Inferior parietal cortex (tissue), 1 donor: ENCODE measurements at regions not wholly inside any gene's neighbourhood (a gene's known extent, or its start where the extent isn't known, plus 50 kb on each side); places are given as distances from the start of the nearest gene placed in this dataset.
"Not testable (repeated sequence)": the region's sequence is repeated elsewhere in the genome, so short reads cannot be mapped to it uniquely, and the experiment has no call there.

Source experiments
- DNase-seq: peaks from one replicate; pipeline ENCODE4 v3.0.0-alpha.2; 2016; ENCODE audit errors: extremely low spot score

GRCh38 chr6:48613231-48613949 lies 502.4 kb upstream of the PTCHD4 start:
- DNase-seq, result peak; percentile 8

GRCh38 chr6:48611332-48611731 lies 500.3 kb upstream of the PTCHD4 start:
- no peak for DNase-seq

DNA sequence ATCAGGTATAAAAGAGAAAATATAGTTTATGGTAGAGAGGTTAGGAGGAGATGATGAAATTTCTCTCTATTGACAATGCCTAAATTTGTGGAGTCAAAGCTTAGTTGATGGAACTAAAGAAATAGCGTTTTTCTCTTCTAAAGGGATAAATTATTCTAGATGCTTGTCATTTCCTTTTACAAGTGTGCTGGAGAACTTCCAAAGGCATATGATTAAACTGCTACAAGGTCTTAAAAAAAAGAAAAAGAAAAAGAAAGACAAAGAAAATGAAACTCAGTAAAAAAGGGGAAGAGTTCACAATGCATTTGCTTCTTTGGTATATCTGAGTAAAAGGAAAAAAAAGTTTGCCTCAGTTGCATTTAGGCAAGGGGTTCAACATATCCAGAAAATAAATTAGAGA lies 499.8 kb upstream of the PTCHD4 start:
- DNase-seq, result no peak

GRCh38 chr6:48606618-48607017 lies 495.6 kb upstream of the PTCHD4 start:
- no peak for DNase-seq

- no peak for DNase-seq
Observed at GRCh38 chr6:48597951-48598350, 487.0 kb upstream of the PTCHD4 start.

- DNase-seq, result no peak
Observed at GRCh38 chr6:48596830-48597229, 485.8 kb upstream of the PTCHD4 start.

DNA sequence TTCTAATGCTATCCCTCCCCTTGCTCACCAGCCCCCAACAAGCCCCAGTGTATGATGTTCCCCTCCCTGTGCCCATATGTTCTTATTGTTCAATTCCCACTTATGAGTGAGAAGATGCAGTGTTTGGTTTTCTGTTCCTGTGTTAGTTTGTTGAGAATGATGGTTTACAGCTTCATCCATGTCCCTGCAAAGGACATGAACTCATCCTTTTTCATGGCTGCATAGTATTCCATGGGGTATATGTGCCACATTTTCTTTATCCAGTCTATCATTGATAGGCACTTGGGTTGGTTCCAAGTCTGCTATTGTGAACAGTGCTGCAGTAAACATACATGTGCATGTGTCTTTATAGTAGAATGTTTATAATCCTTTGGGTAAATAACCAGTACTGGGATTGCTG lies 480.2 kb upstream of the PTCHD4 start:
- DNase-seq, result not testable (repeated sequence)

DNA sequence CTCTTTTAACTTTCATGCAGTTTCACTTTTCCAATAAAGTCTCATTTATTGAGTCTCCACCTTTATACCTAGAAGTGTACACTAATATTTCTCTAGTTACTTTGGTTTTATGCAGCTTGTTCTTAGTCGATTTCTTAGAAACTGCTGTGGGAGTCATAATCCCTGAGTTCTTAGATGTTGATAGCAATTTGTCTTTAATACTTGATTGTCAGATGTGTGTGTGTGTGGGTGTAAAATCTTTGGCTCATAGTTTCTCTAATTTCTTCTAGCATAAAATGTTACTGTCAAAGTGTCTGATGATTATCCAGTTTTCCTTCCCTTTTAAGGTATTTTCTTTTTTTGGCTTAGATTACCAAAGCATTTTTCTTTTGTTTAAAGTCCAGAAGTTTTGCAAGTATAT lies 473.8 kb upstream of the PTCHD4 start:
- DNase-seq, result no peak

DNA sequence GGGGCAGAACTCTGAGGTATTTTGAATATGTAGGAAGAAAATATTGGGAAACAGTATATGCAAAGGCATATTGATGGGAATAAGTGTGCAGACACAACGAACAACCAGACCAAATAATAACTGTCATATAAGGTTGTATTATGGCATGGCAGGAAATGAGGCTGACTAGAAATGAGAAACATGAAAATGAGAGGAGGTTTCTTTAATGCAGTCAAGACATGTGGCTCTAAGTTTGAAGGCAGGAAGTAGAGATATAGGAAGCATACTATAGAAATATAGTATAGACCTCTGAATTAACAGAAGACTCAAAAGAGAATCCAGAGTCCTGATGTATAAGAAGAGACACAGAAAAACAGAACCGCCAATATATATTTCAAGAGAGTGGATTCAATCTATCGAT lies 459.7 kb upstream of the PTCHD4 start:
- DNase-seq, result no peak

- DNase-seq, result no peak
Observed at GRCh38 chr6:48568856-48569255, 457.9 kb upstream of the PTCHD4 start.

DNA sequence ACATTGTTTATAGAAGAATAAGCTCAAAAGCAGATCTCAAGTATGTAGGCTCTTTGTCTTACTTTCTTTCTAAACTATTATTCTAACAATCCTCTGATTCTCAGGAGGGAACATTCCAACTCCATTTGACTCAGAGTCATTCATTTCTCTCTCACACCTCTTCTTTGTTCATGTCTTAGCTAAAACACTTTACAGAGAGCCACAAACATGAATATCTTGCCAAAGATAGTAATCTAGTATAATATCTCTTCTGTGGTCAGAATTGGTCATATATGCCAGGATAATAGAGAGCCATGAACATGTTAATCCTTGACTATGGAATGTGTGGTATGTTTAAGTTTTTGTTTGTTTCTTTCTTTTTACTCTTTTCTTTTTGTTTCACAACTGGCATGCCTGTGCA lies 456.0 kb upstream of the PTCHD4 start:
- DNase-seq, result no peak

DNA sequence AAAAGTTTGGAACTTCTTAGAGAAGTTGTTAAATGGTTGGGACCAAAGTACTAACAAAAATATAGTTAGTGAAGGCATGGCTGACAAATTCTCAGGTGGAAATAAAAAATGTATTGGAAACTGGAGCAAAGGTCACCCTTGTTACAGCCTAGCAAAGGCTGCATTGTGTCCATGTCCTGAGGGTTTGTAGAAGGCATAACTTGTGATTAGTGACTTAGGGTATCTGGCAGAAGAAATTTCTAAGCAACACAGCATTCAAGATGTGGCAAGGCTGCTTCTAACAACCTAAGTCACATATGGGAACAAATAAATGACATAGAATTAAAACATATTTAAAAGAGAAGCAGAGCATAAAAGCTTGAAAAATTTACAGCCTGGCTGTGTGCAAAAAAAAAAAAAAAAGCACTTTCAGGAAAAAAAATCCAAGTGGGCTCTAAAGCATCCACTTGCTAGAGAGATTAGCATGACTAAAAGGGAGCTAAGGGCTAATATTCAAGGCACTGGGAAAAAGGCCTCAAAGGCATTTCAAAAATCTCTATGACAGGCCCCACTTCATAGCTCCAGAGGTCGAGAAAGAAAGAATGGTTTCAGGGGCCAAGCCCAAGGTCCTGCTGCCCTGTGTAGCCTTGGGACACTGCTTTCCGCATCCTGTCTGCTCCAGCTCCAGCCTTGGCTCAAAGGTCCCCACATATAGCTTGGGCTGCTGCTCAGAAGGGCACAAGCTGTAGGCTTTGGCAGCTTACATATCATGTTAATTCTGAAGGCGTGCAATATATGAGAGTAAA lies 453.2 kb upstream of the PTCHD4 start:
- no peak for DNase-seq

DNA sequence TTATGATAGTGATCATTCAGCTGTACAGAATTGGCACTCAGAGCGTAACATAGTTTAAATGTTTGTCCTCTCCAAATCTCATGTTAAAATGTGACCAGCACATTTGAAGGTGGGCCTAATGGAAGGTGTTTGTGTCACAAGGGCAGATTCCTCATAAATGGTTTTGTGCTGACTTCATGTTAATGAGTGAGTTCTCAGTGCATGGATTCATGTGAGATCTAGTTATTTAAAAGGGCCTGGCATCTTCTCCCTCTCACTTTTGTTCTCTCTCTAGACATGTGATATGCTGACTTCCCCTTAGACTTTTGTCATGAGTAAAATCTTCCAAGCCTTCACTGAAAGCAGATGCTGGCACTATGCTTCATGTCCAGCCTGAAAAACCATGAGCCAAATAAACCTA lies 452.4 kb upstream of the PTCHD4 start:
- DNase-seq, result no peak

GRCh38 chr6:48560408-48560807 lies 449.4 kb upstream of the PTCHD4 start:
- DNase-seq, result no peak

GRCh38 chr6:48553467-48554189 lies 442.6 kb upstream of the PTCHD4 start:
- no peak for DNase-seq

- DNase-seq, result no peak
Observed at GRCh38 chr6:48552905-48553304, 441.9 kb upstream of the PTCHD4 start.

- DNase-seq, result no peak
Observed at GRCh38 chr6:48550603-48551002, 439.6 kb upstream of the PTCHD4 start.

GRCh38 chr6:48542191-48542590 lies 431.2 kb upstream of the PTCHD4 start:
- no peak for DNase-seq

DNA sequence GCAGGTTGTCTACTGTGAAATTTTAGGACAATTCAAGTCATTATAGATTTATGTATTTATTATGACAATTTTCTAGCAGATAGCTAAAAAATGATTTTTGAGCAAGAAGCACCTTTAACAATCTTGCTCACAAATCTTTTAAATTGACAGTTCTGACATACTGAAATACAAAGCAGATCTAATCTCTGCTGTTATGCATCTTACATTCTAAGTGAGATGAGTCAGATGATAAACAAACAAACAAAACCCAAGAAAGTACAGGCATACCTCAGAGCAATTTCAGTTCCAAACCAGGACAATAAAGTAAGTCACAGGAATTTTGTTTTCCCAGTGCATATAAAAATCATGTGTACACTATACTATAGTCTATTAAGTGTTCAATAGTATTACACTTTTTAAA lies 430.7 kb upstream of the PTCHD4 start:
- no peak for DNase-seq

GRCh38 chr6:48535582-48536009 lies 424.6 kb upstream of the PTCHD4 start:
- no peak for DNase-seq

DNA sequence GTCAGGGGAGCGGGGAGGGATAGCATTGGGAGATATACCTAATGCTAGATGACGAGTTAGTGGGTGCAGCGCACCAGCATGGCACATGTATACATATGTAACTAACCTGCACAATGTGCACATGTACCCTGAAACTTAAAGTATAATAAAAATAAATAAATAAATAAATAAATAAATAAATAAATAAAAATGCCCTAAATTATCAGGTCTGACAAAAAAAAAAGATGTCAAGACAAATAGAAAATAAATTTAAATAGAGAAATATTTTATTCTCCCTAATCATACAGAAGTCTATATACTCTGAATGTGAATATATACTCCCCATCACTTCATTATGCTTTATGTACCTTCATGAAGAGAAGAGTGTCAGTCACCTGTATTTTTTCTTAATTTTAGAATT lies 420.0 kb upstream of the PTCHD4 start:
- DNase-seq, result not testable (repeated sequence)

DNA sequence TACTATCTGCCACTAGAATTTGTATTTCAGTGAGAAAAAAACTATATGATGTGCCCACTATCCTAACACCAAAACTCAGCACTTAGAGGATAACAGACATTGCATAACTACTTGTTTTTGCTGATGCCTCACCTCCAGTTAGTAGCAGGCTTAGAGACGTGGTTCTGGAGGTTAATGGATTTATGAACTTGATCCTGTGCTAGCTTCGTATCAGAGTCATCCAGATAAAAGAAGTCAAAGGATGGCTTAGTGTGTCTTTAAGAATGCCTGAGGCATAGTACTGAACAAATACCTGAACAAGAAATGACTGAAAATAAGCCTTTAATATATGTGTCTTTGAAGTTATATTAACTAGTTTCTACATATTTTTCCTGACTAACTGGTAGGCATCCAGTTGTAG lies 414.9 kb upstream of the PTCHD4 start:
- DNase-seq, result no peak

- no peak for DNase-seq
Observed at GRCh38 chr6:48520951-48521350, 410.0 kb upstream of the PTCHD4 start.
